Peyer's patch (tissue), 4 donors: ENCODE measurements at regions not wholly inside any gene's neighbourhood (a gene's known extent, or its start where the extent isn't known, plus 50 kb on each side); places are given as distances from the start of the nearest gene placed in this dataset.

Experiments
- POLR2A ChIP-seq, 2 donors: fragments of 450-650 bp; IDR thresholded peaks; one replicate each; pipeline ENCODE4 v1.5.1; 2017; ENCODE audit warnings: antibody characterized with exemption in 2 of 2, mild to moderate bottlenecking in 2 of 2, moderate library complexity in 2 of 2
- TF ChIP-seq, protein P1 (sequence below), 6 experiments: fragments of 450-650 bp in 4 of 6; fragments of 200-600 bp in 2 of 6; sonication (generic) in 1 of 6; IDR thresholded peaks; one replicate each; pipeline ENCODE4 v1.5.1; 2017 to 2019; ENCODE audit warnings: antibody characterized with exemption in 6 of 6, mild to moderate bottlenecking in 3 of 6, moderate library complexity in 1 of 6

DNA sequence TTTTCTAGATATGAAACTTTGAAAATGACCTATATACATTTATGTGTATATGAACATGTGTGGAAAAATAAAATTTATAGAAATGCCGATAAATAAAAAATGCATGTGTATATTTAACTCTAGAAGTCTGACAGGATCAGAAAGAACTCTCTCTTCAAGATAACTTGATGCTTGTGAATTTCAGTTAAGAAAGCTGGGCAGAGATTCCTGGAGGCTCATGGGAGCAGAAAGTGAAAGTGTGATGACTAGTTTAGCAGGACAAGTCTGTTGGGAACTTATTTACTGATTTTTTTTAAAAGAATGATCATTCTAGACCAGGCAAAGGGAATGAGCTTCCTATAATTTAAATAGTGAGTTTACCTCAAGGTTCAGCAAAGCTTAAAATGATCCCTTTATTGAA is 81.5 kb upstream of the KCNAB1 start:
- TF ChIP-seq, protein P1, sequence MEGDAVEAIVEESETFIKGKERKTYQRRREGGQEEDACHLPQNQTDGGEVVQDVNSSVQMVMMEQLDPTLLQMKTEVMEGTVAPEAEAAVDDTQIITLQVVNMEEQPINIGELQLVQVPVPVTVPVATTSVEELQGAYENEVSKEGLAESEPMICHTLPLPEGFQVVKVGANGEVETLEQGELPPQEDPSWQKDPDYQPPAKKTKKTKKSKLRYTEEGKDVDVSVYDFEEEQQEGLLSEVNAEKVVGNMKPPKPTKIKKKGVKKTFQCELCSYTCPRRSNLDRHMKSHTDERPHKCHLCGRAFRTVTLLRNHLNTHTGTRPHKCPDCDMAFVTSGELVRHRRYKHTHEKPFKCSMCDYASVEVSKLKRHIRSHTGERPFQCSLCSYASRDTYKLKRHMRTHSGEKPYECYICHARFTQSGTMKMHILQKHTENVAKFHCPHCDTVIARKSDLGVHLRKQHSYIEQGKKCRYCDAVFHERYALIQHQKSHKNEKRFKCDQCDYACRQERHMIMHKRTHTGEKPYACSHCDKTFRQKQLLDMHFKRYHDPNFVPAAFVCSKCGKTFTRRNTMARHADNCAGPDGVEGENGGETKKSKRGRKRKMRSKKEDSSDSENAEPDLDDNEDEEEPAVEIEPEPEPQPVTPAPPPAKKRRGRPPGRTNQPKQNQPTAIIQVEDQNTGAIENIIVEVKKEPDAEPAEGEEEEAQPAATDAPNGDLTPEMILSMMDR (IDR thresholded peaks at IDR 0.05), result no peak
- TF ChIP-seq POLR2A (IDR thresholded peaks at IDR 0.05), result no peak
